ENCODE measurements at regions not wholly inside any gene's neighbourhood (a gene's known extent, or its start where the extent isn't known, plus 50 kb on each side); places are given as distances from the start of the nearest gene placed in this dataset.

DNA sequence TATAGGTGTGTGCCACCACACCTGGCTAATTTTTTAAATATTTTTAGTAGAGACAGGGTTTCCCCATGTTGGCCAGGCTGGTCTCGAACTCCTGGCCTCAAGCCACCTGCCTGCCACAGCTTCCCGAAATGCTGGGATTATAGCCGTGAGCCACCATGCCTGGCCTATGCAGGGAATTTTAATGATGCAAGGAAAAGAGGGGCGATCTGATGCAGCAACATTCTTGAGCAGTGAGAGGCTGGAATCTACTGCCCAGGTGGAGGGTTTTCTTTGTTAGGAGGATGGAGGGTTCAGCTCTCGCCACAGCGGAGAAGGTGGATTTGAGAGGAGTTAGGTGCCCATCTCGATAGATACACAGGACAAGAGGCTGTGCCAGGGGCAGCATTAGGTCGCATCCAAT, 332.3 kb downstream of the GATA3 start:
- no peak for DNase-seq
- Histone ChIP-seq H3K9ac (ENCODE audit: low read length) (no peak overlapping the region), H2AFZ (ENCODE audit: low read length) (no peak overlapping the region), H3K9me2 (replicated peaks; ENCODE audit: insufficient read depth, low read length) (no peaks in the 10 kb centered on the region), H3K79me2 (ENCODE audit: low read length) (no peaks in the 10 kb centered on the region), H3K4me3 (ENCODE audit: low read length) (no peak overlapping the region), H3K36me3 (ENCODE audit: insufficient read depth, low read length) (no peaks in the 10 kb centered on the region), H3K27ac (ENCODE audit: low read length) (no peak overlapping the region), H3K27me3 (ENCODE audit: low read length) (no peaks in the 10 kb centered on the region), H3K4me2 (ENCODE audit: low read depth, low read length, poor library complexity, severe bottlenecking) (no peak overlapping the region), H3K9me3 (ENCODE audit: low read length) (no peaks in the 10 kb centered on the region), H4K20me1 (ENCODE audit: insufficient read depth, low read depth, low read length) (no peaks in the 10 kb centered on the region), H3K4me1 (ENCODE audit: low read length) (no peaks in the 10 kb centered on the region)

- Histone ChIP-seq H3K4me2 (ENCODE audit: low read depth, low read length, poor library complexity, severe bottlenecking) (no peak overlapping the region), H3K9me2 (replicated peaks; ENCODE audit: insufficient read depth, low read length) (no peaks in the 10 kb centered on the region), H3K27ac (ENCODE audit: low read length) (no peak overlapping the region), H3K79me2 (ENCODE audit: low read length) (no peaks in the 10 kb centered on the region), H3K4me3 (ENCODE audit: low read length) (no peak overlapping the region), H3K9me3 (ENCODE audit: low read length) (no peaks in the 10 kb centered on the region), H3K36me3 (ENCODE audit: insufficient read depth, low read length) (no peaks in the 10 kb centered on the region), H4K20me1 (ENCODE audit: insufficient read depth, low read depth, low read length) (no peaks in the 10 kb centered on the region), H3K27me3 (ENCODE audit: low read length) (no peaks in the 10 kb centered on the region), H3K9ac (ENCODE audit: low read length) (no peak overlapping the region), H3K4me1 (ENCODE audit: low read length) (no peaks in the 10 kb centered on the region), H2AFZ (ENCODE audit: low read length) (no peak overlapping the region)
- no peak for DNase-seq
These were observed 335.1 kb downstream of the GATA3 start for GRCh38 chr10:8389630-8390029.

- Histone ChIP-seq H3K4me2 (ENCODE audit: low read depth, low read length, poor library complexity, severe bottlenecking) (no peak overlapping the region), H3K9me2 (replicated peaks; ENCODE audit: insufficient read depth, low read length) (no peaks in the 10 kb centered on the region), H3K36me3 (ENCODE audit: insufficient read depth, low read length) (no peaks in the 10 kb centered on the region), H3K79me2 (ENCODE audit: low read length) (no peaks in the 10 kb centered on the region), H3K4me1 (ENCODE audit: low read length) (no peaks in the 10 kb centered on the region), H3K4me3 (ENCODE audit: low read length) (no peak overlapping the region), H3K9ac (ENCODE audit: low read length) (no peak overlapping the region), H3K27ac (ENCODE audit: low read length) (no peak overlapping the region), H2AFZ (ENCODE audit: low read length) (no peak overlapping the region), H3K9me3 (ENCODE audit: low read length) (no peaks in the 10 kb centered on the region), H4K20me1 (ENCODE audit: insufficient read depth, low read depth, low read length) (no peaks in the 10 kb centered on the region), H3K27me3 (ENCODE audit: low read length) (no peaks in the 10 kb centered on the region)
- DNase-seq, result no peak
These were observed 337.7 kb downstream of the GATA3 start for GRCh38 chr10:8392216-8392615.

DNA sequence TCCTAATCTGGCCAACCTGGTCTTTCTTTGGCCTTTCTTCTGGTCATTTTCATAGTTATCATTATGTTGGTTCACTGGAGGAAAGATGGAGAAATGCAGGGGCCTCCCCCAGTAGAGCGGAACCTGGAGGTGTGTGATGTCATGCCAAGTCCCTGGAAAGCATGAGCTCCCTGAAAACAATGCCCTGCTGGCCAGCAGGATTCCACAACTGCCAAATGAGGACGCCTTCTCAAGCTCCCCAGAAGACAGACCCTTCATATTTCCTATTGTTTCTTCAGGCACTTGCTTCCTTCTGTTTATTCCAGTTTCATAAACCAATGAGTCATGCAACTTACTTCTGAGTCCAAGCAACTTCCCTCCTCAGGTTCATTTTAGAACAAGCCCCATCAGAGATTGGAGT, 339.0 kb downstream of the GATA3 start:
- no peak overlapping the region for H3K27ac ChIP-seq (ENCODE audit: low read length)
- H3K4me1 ChIP-seq (ENCODE audit: low read length), result no peaks in the 10 kb centered on the region
- DNase-seq, result no peak
- H3K79me2 ChIP-seq (ENCODE audit: low read length), result no peaks in the 10 kb centered on the region
- H3K9me3 ChIP-seq (ENCODE audit: low read length), result no peaks in the 10 kb centered on the region
- no peaks in the 10 kb centered on the region for H3K36me3 ChIP-seq (ENCODE audit: insufficient read depth, low read length)
- no peak overlapping the region for H3K4me2 ChIP-seq (ENCODE audit: low read depth, low read length, poor library complexity, severe bottlenecking)
- no peak overlapping the region for H2AFZ ChIP-seq (ENCODE audit: low read length)
- H4K20me1 ChIP-seq (ENCODE audit: insufficient read depth, low read depth, low read length), result no peaks in the 10 kb centered on the region
- no peaks in the 10 kb centered on the region for H3K9me2 ChIP-seq (replicated peaks; ENCODE audit: insufficient read depth, low read length)
- no peaks in the 10 kb centered on the region for H3K27me3 ChIP-seq (ENCODE audit: low read length)
- no peak overlapping the region for H3K9ac ChIP-seq (ENCODE audit: low read length)
- H3K4me3 ChIP-seq (ENCODE audit: low read length), result no peak overlapping the region

GRCh38 chr10:8396675-8397074, 342.2 kb downstream of the GATA3 start:
- no peak overlapping the region for H3K4me3 ChIP-seq (ENCODE audit: low read length)

GRCh38 chr10:8398771-8399170, 344.3 kb downstream of the GATA3 start:
- Histone ChIP-seq H3K4me2 (ENCODE audit: low read depth, low read length, poor library complexity, severe bottlenecking) (no peak overlapping the region), H3K79me2 (ENCODE audit: low read length) (no peaks in the 10 kb centered on the region), H3K27me3 (ENCODE audit: low read length) (no peaks in the 10 kb centered on the region), H3K36me3 (ENCODE audit: insufficient read depth, low read length) (no peaks in the 10 kb centered on the region), H3K9me3 (ENCODE audit: low read length) (no peaks in the 10 kb centered on the region), H3K9me2 (replicated peaks; ENCODE audit: insufficient read depth, low read length) (no peaks in the 10 kb centered on the region), H3K4me3 (ENCODE audit: low read length) (no peak overlapping the region), H4K20me1 (ENCODE audit: insufficient read depth, low read depth, low read length) (no peaks in the 10 kb centered on the region), H2AFZ (ENCODE audit: low read length) (no peak overlapping the region), H3K9ac (ENCODE audit: low read length) (no peak overlapping the region), H3K27ac (ENCODE audit: low read length) (no peak overlapping the region), H3K4me1 (ENCODE audit: low read length) (no peaks in the 10 kb centered on the region)
- no peak for DNase-seq

More at GRCh38 chr10:8396675-8397074, 342.2 kb downstream of the GATA3 start:
- Histone ChIP-seq H3K4me2 (ENCODE audit: low read depth, low read length, poor library complexity, severe bottlenecking) (no peak overlapping the region), H4K20me1 (ENCODE audit: insufficient read depth, low read depth, low read length) (no peaks in the 10 kb centered on the region), H3K4me1 (ENCODE audit: low read length) (no peaks in the 10 kb centered on the region), H3K9me3 (ENCODE audit: low read length) (no peaks in the 10 kb centered on the region), H3K9ac (ENCODE audit: low read length) (no peak overlapping the region), H3K27ac (ENCODE audit: low read length) (no peak overlapping the region), H3K27me3 (ENCODE audit: low read length) (no peaks in the 10 kb centered on the region), H3K9me2 (replicated peaks; ENCODE audit: insufficient read depth, low read length) (no peaks in the 10 kb centered on the region), H3K79me2 (ENCODE audit: low read length) (no peaks in the 10 kb centered on the region), H3K36me3 (ENCODE audit: insufficient read depth, low read length) (no peaks in the 10 kb centered on the region), H2AFZ (ENCODE audit: low read length) (no peak overlapping the region)
- DNase-seq, result no peak

- H3K4me1 ChIP-seq (ENCODE audit: low read length), result no peaks in the 10 kb centered on the region
- DNase-seq, result no peak
- H2AFZ ChIP-seq (ENCODE audit: low read length), result no peak overlapping the region
- no peak overlapping the region for H3K4me3 ChIP-seq (ENCODE audit: low read length)
- no peaks in the 10 kb centered on the region for H3K27me3 ChIP-seq (ENCODE audit: low read length)
- H3K27ac ChIP-seq (ENCODE audit: low read length), result no peak overlapping the region
- H3K79me2 ChIP-seq (ENCODE audit: low read length), result no peaks in the 10 kb centered on the region
- no peak overlapping the region for H3K4me2 ChIP-seq (ENCODE audit: low read depth, low read length, poor library complexity, severe bottlenecking)
- H4K20me1 ChIP-seq (ENCODE audit: insufficient read depth, low read depth, low read length), result no peaks in the 10 kb centered on the region
- no peaks in the 10 kb centered on the region for H3K9me3 ChIP-seq (ENCODE audit: low read length)
- H3K9ac ChIP-seq (ENCODE audit: low read length), result no peak overlapping the region
- H3K36me3 ChIP-seq (ENCODE audit: insufficient read depth, low read length), result no peaks in the 10 kb centered on the region
- no peaks in the 10 kb centered on the region for H3K9me2 ChIP-seq (replicated peaks; ENCODE audit: insufficient read depth, low read length)
These were observed 345.7 kb downstream of the GATA3 start for GRCh38 chr10:8400151-8400550.

DNA sequence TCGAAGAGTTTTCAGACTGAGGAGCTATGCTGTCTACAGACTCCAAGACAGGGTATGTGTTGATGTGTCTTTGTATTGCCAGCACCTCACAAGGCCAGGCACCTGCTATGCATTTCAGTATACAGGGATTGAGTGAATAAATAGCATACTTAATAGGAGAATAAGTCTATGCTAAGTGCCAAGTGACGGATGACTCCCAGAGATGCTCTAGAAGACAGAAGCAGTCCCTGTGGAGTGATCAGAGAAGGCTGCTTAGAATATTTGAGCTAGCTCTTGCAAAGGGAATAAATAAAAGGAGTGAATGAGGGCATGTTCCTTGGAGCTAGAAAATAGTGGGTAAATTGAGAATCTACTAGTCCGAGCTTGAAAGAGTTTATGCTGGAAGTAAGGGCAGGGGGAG, 346.4 kb downstream of the GATA3 start:
- DNase-seq, result no peak
- no peaks in the 10 kb centered on the region for H3K27me3 ChIP-seq (ENCODE audit: low read length)
- H3K4me1 ChIP-seq (ENCODE audit: low read length), result no peaks in the 10 kb centered on the region
- H3K9me2 ChIP-seq (replicated peaks; ENCODE audit: insufficient read depth, low read length), result no peaks in the 10 kb centered on the region
- no peaks in the 10 kb centered on the region for H3K36me3 ChIP-seq (ENCODE audit: insufficient read depth, low read length)
- H3K4me2 ChIP-seq (ENCODE audit: low read depth, low read length, poor library complexity, severe bottlenecking), result no peak overlapping the region
- H3K27ac ChIP-seq (ENCODE audit: low read length), result no peak overlapping the region
- no peaks in the 10 kb centered on the region for H4K20me1 ChIP-seq (ENCODE audit: insufficient read depth, low read depth, low read length)
- H3K9ac ChIP-seq (ENCODE audit: low read length), result no peak overlapping the region
- no peak overlapping the region for H2AFZ ChIP-seq (ENCODE audit: low read length)
- H3K4me3 ChIP-seq (ENCODE audit: low read length), result no peak overlapping the region
- H3K9me3 ChIP-seq (ENCODE audit: low read length), result no peaks in the 10 kb centered on the region
- no peaks in the 10 kb centered on the region for H3K79me2 ChIP-seq (ENCODE audit: low read length)

- Histone ChIP-seq H3K4me2 (ENCODE audit: low read depth, low read length, poor library complexity, severe bottlenecking) (no peak overlapping the region), H3K4me1 (ENCODE audit: low read length) (no peaks in the 10 kb centered on the region), H3K4me3 (ENCODE audit: low read length) (no peak overlapping the region), H3K9me2 (replicated peaks; ENCODE audit: insufficient read depth, low read length) (no peaks in the 10 kb centered on the region), H3K9ac (ENCODE audit: low read length) (no peak overlapping the region), H3K79me2 (ENCODE audit: low read length) (no peaks in the 10 kb centered on the region), H4K20me1 (ENCODE audit: insufficient read depth, low read depth, low read length) (no peaks in the 10 kb centered on the region), H3K27me3 (ENCODE audit: low read length) (no peaks in the 10 kb centered on the region), H2AFZ (ENCODE audit: low read length) (no peak overlapping the region), H3K9me3 (ENCODE audit: low read length) (no peaks in the 10 kb centered on the region), H3K27ac (ENCODE audit: low read length) (no peak overlapping the region), H3K36me3 (ENCODE audit: insufficient read depth, low read length) (no peaks in the 10 kb centered on the region)
- DNase-seq, result no peak
These were observed 347.0 kb downstream of the GATA3 start for GRCh38 chr10:8401531-8401930.

All from Karpas-422 (cell line).